ENCODE measurements at regions not wholly inside any gene's neighbourhood (a gene's known extent, or its start where the extent isn't known, plus 50 kb on each side); places are given as distances from the start of the nearest gene placed in this dataset.

DNA sequence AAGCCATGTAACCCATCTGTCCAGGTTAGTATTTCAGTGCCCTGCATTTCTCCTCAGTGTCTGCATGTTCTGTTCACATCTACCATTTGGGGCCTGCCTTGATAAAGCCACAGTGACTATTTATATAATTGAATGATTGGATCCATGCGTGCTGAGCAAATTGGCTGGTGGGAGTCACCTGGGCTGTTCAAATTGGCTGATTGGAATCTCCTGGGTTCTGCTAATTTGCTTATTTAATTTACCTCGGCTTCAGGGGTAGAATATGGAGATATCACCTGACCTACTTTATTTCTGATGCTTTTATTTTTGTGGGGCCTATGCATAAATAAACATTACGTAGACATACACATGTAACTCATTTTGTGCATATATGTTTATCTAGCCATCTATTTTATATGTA, 167.7 kb downstream of the ZNF486 start:
- Histone ChIP-seq H4K20me1 (ENCODE audit: insufficient read depth) (no peaks in the 10 kb centered on the region), H3K9ac (no peak overlapping the region), H3K79me2 (ENCODE audit: insufficient read depth) (no peaks in the 10 kb centered on the region), H2AFZ (ENCODE audit: low read depth) (no peak overlapping the region), H3K4me2 (no peak overlapping the region), H3K27ac (ENCODE audit: low read depth in 2 of 2, low read length in 1 of 2) (peak overlapping the region in 1 of 2 experiments; percentile 82; a peak in 2 of 4 replicates), H3K4me3 (ENCODE audit: low read depth in 2 of 2, low read length in 1 of 2) (no peak overlapping the region), H3K9me2 (no peaks in the 10 kb centered on the region), H3K9me3 (no peaks in the 10 kb centered on the region), H3K4me1 (ENCODE audit: control insufficient read depth in 1 of 2, insufficient read depth in 2 of 2, low read depth in 1 of 2, low read length in 1 of 2) (peaks cover 0 to 11% of the 10 kb centered on the region in 2 experiments; a peak in 2 of 4 replicates), H3K27me3 (ENCODE audit: insufficient read depth) (no peaks in the 10 kb centered on the region), H3K36me3 (replicated peaks in 1 of 2; ENCODE audit: control insufficient read depth in 1 of 2, insufficient read depth in 2 of 2, low read length in 1 of 2) (no peaks in the 10 kb centered on the region), H3F3A (replicated peaks; ENCODE audit: insufficient read depth) (no peaks in the 10 kb centered on the region)
- ChIA-PET POLR2A (no interaction called here), CTCF (interaction anchor here (1.4 to 1.6 kb wide), 3 partner anchors 10 to 87 kb away, joined by 3 to 4 read pairs (median 3); no protein-coding TSS in a partner anchor)
- WGBS (ENCODE audit: low lambda C conversion rate) = 24% methylated on average over 3 of the region's 3 CpGs
- DNase-seq = peak; percentile 56
- TF ChIP-seq SMC3 (IDR thresholded peaks at IDR 0.05; ENCODE audit: low read depth, low read length) (no peak), RCOR1 (IDR thresholded peaks at IDR 0.05; ENCODE audit: low read length) (peak; percentile 62; the same call in 1 of the 2 replicates), EP300 (IDR thresholded peaks at IDR 0.05; ENCODE audit: borderline replicate concordance in 1 of 2, low read depth in 1 of 2, low read length in 1 of 2) (peak in 1 of 2 experiments; percentile 94; a peak in 2 of 4 replicates), CHD2 (IDR thresholded peaks at IDR 0.05; ENCODE audit: low read length, partially characterized antibody) (peak; percentile 67), FOXJ3 (CRISPR knock-in tag; IDR thresholded peaks at IDR 0.05) (peak; percentile 71), NRF1 (IDR thresholded peaks at IDR 0.05; ENCODE audit: low read depth, low read length) (no peak), RAD21 (IDR thresholded peaks at IDR 0.05; ENCODE audit: low read length) (peak; percentile 34; the same call in 1 of the 2 replicates), GATA2 (CRISPR knock-in tag; IDR thresholded peaks at IDR 0.05) (peak; percentile 91), MEF2A (IDR thresholded peaks at IDR 0.05; ENCODE audit: borderline replicate concordance, low read depth) (no peak), GABPA (IDR thresholded peaks at IDR 0.05; ENCODE audit: low read depth) (no peak)

DNA sequence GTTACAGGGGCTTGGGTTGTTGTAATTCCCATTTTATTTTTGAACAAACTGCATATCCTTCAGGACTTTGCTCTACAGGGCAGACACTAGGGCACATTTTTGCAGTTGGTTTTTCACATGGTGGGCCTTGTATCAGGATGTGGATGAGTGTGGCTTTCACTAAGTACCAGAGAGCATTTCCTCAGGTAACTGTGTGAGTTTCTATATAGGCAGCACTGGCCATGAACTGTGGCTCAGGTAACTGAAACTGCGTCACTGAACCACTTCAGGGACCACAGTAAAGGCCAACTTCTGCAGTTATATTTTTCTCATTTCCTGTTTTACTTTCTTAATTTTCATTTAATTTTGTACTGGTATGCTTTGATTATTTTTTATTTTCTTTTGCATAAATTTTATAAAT, 166.5 kb downstream of the ZNF486 start:
- TF ChIP-seq JUND (IDR thresholded peaks at IDR 0.05) = no peak
- TF ChIP-seq YY1 (IDR thresholded peaks at IDR 0.05; ENCODE audit: low read depth) = no peak
- no peak for TF ChIP-seq TAF1 (IDR thresholded peaks at IDR 0.05; ENCODE audit: borderline replicate concordance, low read depth, low read length)
- TF ChIP-seq, protein P1, sequence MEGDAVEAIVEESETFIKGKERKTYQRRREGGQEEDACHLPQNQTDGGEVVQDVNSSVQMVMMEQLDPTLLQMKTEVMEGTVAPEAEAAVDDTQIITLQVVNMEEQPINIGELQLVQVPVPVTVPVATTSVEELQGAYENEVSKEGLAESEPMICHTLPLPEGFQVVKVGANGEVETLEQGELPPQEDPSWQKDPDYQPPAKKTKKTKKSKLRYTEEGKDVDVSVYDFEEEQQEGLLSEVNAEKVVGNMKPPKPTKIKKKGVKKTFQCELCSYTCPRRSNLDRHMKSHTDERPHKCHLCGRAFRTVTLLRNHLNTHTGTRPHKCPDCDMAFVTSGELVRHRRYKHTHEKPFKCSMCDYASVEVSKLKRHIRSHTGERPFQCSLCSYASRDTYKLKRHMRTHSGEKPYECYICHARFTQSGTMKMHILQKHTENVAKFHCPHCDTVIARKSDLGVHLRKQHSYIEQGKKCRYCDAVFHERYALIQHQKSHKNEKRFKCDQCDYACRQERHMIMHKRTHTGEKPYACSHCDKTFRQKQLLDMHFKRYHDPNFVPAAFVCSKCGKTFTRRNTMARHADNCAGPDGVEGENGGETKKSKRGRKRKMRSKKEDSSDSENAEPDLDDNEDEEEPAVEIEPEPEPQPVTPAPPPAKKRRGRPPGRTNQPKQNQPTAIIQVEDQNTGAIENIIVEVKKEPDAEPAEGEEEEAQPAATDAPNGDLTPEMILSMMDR (IDR thresholded peaks at IDR 0.05) = no peak
- no peak for TF ChIP-seq FOXJ3 (CRISPR knock-in tag; IDR thresholded peaks at IDR 0.05)
- TF ChIP-seq TEAD4 (IDR thresholded peaks at IDR 0.05; ENCODE audit: borderline replicate concordance, insufficient read depth) = no peak
- TF ChIP-seq NRF1 (IDR thresholded peaks at IDR 0.05; ENCODE audit: low read depth, low read length) = no peak
- no peak for TF ChIP-seq CHD2 (IDR thresholded peaks at IDR 0.05; ENCODE audit: low read length, partially characterized antibody)
- TF ChIP-seq MEF2A (IDR thresholded peaks at IDR 0.05; ENCODE audit: borderline replicate concordance, low read depth) = no peak
- no peak for TF ChIP-seq ZBTB33 (IDR thresholded peaks at IDR 0.05; ENCODE audit: borderline replicate concordance, low read depth)
- TF ChIP-seq SMC3 (IDR thresholded peaks at IDR 0.05; ENCODE audit: low read depth, low read length) = no peak
- no peak for TF ChIP-seq GABPA (IDR thresholded peaks at IDR 0.05; ENCODE audit: low read depth)
- no peak for TF ChIP-seq IRF3 (IDR thresholded peaks at IDR 0.05; ENCODE audit: low read depth, low read length)
- TF ChIP-seq NFIC (IDR thresholded peaks at IDR 0.05; ENCODE audit: borderline replicate concordance) = no peak
- no peak for TF ChIP-seq ELF1 (IDR thresholded peaks at IDR 0.05)
- TF ChIP-seq FOSL2 (IDR thresholded peaks at IDR 0.05; ENCODE audit: borderline replicate concordance, low read depth) = no peak
- no peaks in the 10 kb centered on the region for H3K79me2 ChIP-seq (ENCODE audit: insufficient read depth)
- CTCF ChIA-PET = interaction anchor here (1.4 kb wide), 1 partner anchor 86 kb away, joined by 3 read pairs; no protein-coding TSS in a partner anchor
- no peak overlapping the region for H3K4me3 ChIP-seq (ENCODE audit: low read depth in 2 of 2, low read length in 1 of 2)
- no peaks in the 10 kb centered on the region for H4K20me1 ChIP-seq (ENCODE audit: insufficient read depth)
- 0 out of 2 replicates have a peak, but pooled peaks cover 4% of the 10 kb centered on the region for H3K9me3 ChIP-seq
- H3K9me2 ChIP-seq = no peaks in the 10 kb centered on the region
- POLR2A ChIA-PET = no interaction called here
- peaks cover 0 to 11% of the 10 kb centered on the region in 2 experiments; a peak in 2 of 4 replicates for H3K4me1 ChIP-seq (ENCODE audit: control insufficient read depth in 1 of 2, insufficient read depth in 2 of 2, low read depth in 1 of 2, low read length in 1 of 2)
- H3F3A ChIP-seq (replicated peaks; ENCODE audit: insufficient read depth) = no peaks in the 10 kb centered on the region
- peak overlapping the region in 1 of 2 experiments; percentile 82; a peak in 2 of 4 replicates for H3K27ac ChIP-seq (ENCODE audit: low read depth in 2 of 2, low read length in 1 of 2)
- DNase-seq = no peak
- no peaks in the 10 kb centered on the region for H3K27me3 ChIP-seq (ENCODE audit: insufficient read depth)
- WGBS (ENCODE audit: low lambda C conversion rate) = 38% methylated on average over 1 of the region's 1 CpG
- no peak overlapping the region for H2AFZ ChIP-seq (ENCODE audit: low read depth)
- no peaks in the 10 kb centered on the region for H3K36me3 ChIP-seq (replicated peaks in 1 of 2; ENCODE audit: control insufficient read depth in 1 of 2, insufficient read depth in 2 of 2, low read length in 1 of 2)
- H3K9ac ChIP-seq = no peak overlapping the region
- no peak overlapping the region for H3K4me2 ChIP-seq

All from SK-N-SH (cell line).